GM23338 (cell line): ENCODE measurements at regions not wholly inside any gene's neighbourhood (a gene's known extent, or its start where the extent isn't known, plus 50 kb on each side); places are given as distances from the start of the nearest gene placed in this dataset.
"Not testable (repeated sequence)": the region's sequence is repeated elsewhere in the genome, so short reads cannot be mapped to it uniquely, and the experiment has no call there.

Experiments
- ATAC-seq: fragments of 200-7000 bp; cut with Tn5 transposase; 3 replicates; pipeline ENCODE4 v1.9.1; 2020
- DNase-seq: peaks from one replicate; pipeline ENCODE4 v3.0.0-alpha.2; 2015; ENCODE audit warnings: low spot score
- H2AFZ ChIP-seq: fragments of 200-600 bp; sonication (generic); 2 replicates; pipeline ENCODE4 v1.8.0; 2016; ENCODE audit warnings: antibody characterized with exemption, mild to moderate bottlenecking, moderate library complexity
- H3F3A ChIP-seq: fragments of 200-600 bp; sonication (generic); replicated peaks from 2 replicates; pipeline ENCODE4 v1.8.0; 2017; ENCODE audit warnings: antibody characterized with exemption, mixed run types, low read depth
- H3K27ac ChIP-seq: fragments of 200-600 bp; sonication (generic); 2 replicates; pipeline ENCODE4 v1.6.1; 2016; ENCODE audit warnings: low read depth
- H3K27me3 ChIP-seq: fragments of 200-600 bp; sonication (generic); 2 replicates; pipeline ENCODE4 v1.8.0; 2016; ENCODE audit warnings: mild to moderate bottlenecking, mixed run types, moderate library complexity; ENCODE audit not compliant: insufficient read depth
- H3K36me3 ChIP-seq: fragments of 200-600 bp; sonication (generic); 2 replicates; pipeline ENCODE4 v1.8.0; 2016; ENCODE audit warnings: mild to moderate bottlenecking; ENCODE audit not compliant: insufficient read depth
- H3K4me1 ChIP-seq: fragments of 200-600 bp; sonication (generic); 2 replicates; pipeline ENCODE4 v1.8.0; 2016; ENCODE audit warnings: mild to moderate bottlenecking, moderate library complexity; ENCODE audit not compliant: insufficient read depth
- H3K4me2 ChIP-seq: fragments of 200-600 bp; sonication (generic); 2 replicates; pipeline ENCODE4 v1.7.1; 2017; ENCODE audit warnings: mixed run types
- H3K4me3 ChIP-seq: fragments of 200-600 bp; sonication (generic); 2 replicates; pipeline ENCODE4 v1.6.1; 2016; ENCODE audit warnings: mixed run types
- H3K79me2 ChIP-seq: fragments of 200-600 bp; sonication (generic); replicated peaks from 2 replicates; pipeline ENCODE4 v1.8.0; 2017; ENCODE audit warnings: mild to moderate bottlenecking; ENCODE audit not compliant: insufficient read depth
- H3K9me2 ChIP-seq: fragments of 200-600 bp; sonication (generic); 2 replicates; pipeline ENCODE4 v1.8.0; 2017; ENCODE audit not compliant: insufficient read depth
- H4K20me1 ChIP-seq: fragments of 200-600 bp; sonication (generic); replicated peaks from 2 replicates; pipeline ENCODE4 v1.8.0; 2017; ENCODE audit warnings: mild to moderate bottlenecking; ENCODE audit not compliant: insufficient read depth
- H3K27ac Mint-ChIP-seq: 2 replicates; pipeline ENCODE4 v1.8.0; 2020; ENCODE audit warnings: inconsistent platforms, mild to moderate bottlenecking, moderate library complexity, mixed read lengths
- H3K27me3 Mint-ChIP-seq: 3 replicates; pipeline ENCODE4 v1.8.0; 2022; ENCODE audit warnings: low read depth, mild to moderate bottlenecking, moderate library complexity, mixed read lengths, inconsistent platforms; ENCODE audit not compliant: insufficient read depth, poor library complexity
- H3K36me3 Mint-ChIP-seq: 3 replicates; pipeline ENCODE4 v1.8.0; 2021; ENCODE audit warnings: low read depth, mild to moderate bottlenecking, inconsistent platforms, moderate library complexity, mixed read lengths
- H3K4me1 Mint-ChIP-seq: 3 replicates; pipeline ENCODE4 v1.8.0; 2020; ENCODE audit warnings: mild to moderate bottlenecking, inconsistent platforms, mixed read lengths
- H3K4me3 Mint-ChIP-seq: 3 replicates; pipeline ENCODE4 v1.8.0; 2021; ENCODE audit warnings: moderate library complexity, mild to moderate bottlenecking, inconsistent platforms, mixed read lengths
- H3K9me3 Mint-ChIP-seq: 3 replicates; pipeline ENCODE4 v1.8.0; 2020; ENCODE audit warnings: moderate library complexity, mild to moderate bottlenecking, inconsistent platforms, mixed read lengths
- CREB1 ChIP-seq: fragments of 250-450 bp; sonication (Bioruptor Pico); IDR thresholded peaks from 2 replicates; pipeline ENCODE4 v1.5.0; 2020; ENCODE audit warnings: low read depth, mild to moderate bottlenecking, moderate library complexity
- CTCF ChIP-seq, 2 experiments: fragments of 200-600 bp in 1 of 2; sonication (generic) in 1 of 2; conservative IDR thresholded peaks; 2 replicates each; pipeline versions ENCODE4 v1.5.1 to v1.6.1; 2016 to 2017; ENCODE audit warnings: antibody characterized with exemption in 2 of 2, low read depth in 2 of 2, mild to moderate bottlenecking in 2 of 2, moderate library complexity in 1 of 2
- EZH2 ChIP-seq: fragments of 200-600 bp; sonication (generic); IDR thresholded peaks from one replicate; pipeline ENCODE4 v1.8.0; 2017; ENCODE audit warnings: antibody characterized with exemption, mild to moderate bottlenecking, low read depth; ENCODE audit not compliant: unreplicated experiment
- EZH2phosphoT487 ChIP-seq: fragments of 200-600 bp; sonication (generic); IDR thresholded peaks from one replicate; pipeline ENCODE4 v1.8.1; 2018; ENCODE audit warnings: antibody characterized with exemption; ENCODE audit not compliant: unreplicated experiment
- JUNB ChIP-seq: IDR thresholded peaks from one replicate; pipeline ENCODE4 v1.6.1; 2016; ENCODE audit warnings: antibody characterized with exemption; ENCODE audit not compliant: unreplicated experiment
- POLR2AphosphoS5 ChIP-seq: IDR thresholded peaks from 2 replicates; pipeline ENCODE4 v1.6.1; 2016; ENCODE audit warnings: antibody characterized with exemption, low read depth
- REST ChIP-seq: IDR thresholded peaks from one replicate; pipeline ENCODE4 v1.6.1; 2018; ENCODE audit warnings: antibody characterized with exemption; ENCODE audit not compliant: unreplicated experiment
- STAT1 ChIP-seq: IDR thresholded peaks from one replicate; pipeline ENCODE4 v1.6.1; 2016; ENCODE audit warnings: antibody characterized with exemption; ENCODE audit not compliant: unreplicated experiment
- ZNF114 ChIP-seq: fragments of 250-450 bp; sonication (Bioruptor Pico); IDR thresholded peaks from 2 replicates; pipeline ENCODE4 v1.5.0; 2020; ENCODE audit warnings: mild to moderate bottlenecking, moderate library complexity
- ZNF331 ChIP-seq: fragments of 250-450 bp; sonication (Bioruptor Pico); IDR thresholded peaks from 2 replicates; pipeline ENCODE4 v1.5.0; 2020; ENCODE audit warnings: low read depth, mild to moderate bottlenecking, moderate library complexity
- TF ChIP-seq, protein P1 (sequence below): IDR thresholded peaks from 2 replicates; pipeline ENCODE4 v1.6.1; 2016; ENCODE audit warnings: antibody characterized with exemption

- no peak for TF ChIP-seq CREB1
- no peak for TF ChIP-seq CTCF (conservative IDR thresholded peaks at IDR 0.05; ENCODE audit: low read depth in 2 of 2)
- no peak for TF ChIP-seq ZNF114
- TF ChIP-seq ZNF331 (CRISPR knock-in tag) = no peak
- TF ChIP-seq, protein P1, sequence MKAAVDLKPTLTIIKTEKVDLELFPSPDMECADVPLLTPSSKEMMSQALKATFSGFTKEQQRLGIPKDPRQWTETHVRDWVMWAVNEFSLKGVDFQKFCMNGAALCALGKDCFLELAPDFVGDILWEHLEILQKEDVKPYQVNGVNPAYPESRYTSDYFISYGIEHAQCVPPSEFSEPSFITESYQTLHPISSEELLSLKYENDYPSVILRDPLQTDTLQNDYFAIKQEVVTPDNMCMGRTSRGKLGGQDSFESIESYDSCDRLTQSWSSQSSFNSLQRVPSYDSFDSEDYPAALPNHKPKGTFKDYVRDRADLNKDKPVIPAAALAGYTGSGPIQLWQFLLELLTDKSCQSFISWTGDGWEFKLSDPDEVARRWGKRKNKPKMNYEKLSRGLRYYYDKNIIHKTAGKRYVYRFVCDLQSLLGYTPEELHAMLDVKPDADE = no peak
- TF ChIP-seq EZH2phosphoT487 = no peak
- no peak for TF ChIP-seq REST
- no peak for TF ChIP-seq STAT1
- no peak for TF ChIP-seq EZH2
- TF ChIP-seq JUNB = no peak
Observed at GRCh38 chr4:100630341-100630740, 112.5 kb upstream of the EMCN start (continued).

- no peaks in the 10 kb centered on the region for H3K27me3 ChIP-seq
- Mint-ChIP-seq H3K36me3 (no peaks in the 10 kb centered on the region), H3K27me3 (no peaks in the 10 kb centered on the region), H3K27ac (no peak overlapping the region), H3K4me3 (no peak overlapping the region), H3K4me1 (peaks cover 17% of the 10 kb centered on the region), H3K9me3 (peaks cover 4% of the 10 kb centered on the region; the same call in 1 of the 3 replicates)
- no peaks in the 10 kb centered on the region for H3F3A ChIP-seq
- TF ChIP-seq, protein P1 = no peak
- no peak for TF ChIP-seq POLR2AphosphoS5
- ATAC-seq (no peak), DNase-seq (no peak)
- H3K79me2 ChIP-seq = no peaks in the 10 kb centered on the region
- H3K36me3 ChIP-seq = no peaks in the 10 kb centered on the region
- no peak overlapping the region for H3K27ac ChIP-seq
- H3K4me1 ChIP-seq = peaks cover 10% of the 10 kb centered on the region; the same call in 1 of the 2 replicates
- peak overlapping the region; percentile 11; the same call in 1 of the 2 replicates for H3K4me2 ChIP-seq
- H3K9me2 ChIP-seq = 0 out of 2 replicates have a peak, but pooled peaks cover 3% of the 10 kb centered on the region
- no peak overlapping the region for H3K4me3 ChIP-seq
- H2AFZ ChIP-seq = no peak overlapping the region
- H4K20me1 ChIP-seq = no peaks in the 10 kb centered on the region
Observed at GRCh38 chr4:100609810-100610209, 92.0 kb upstream of the EMCN start.

GRCh38 chr4:100608651-100609050 is 90.8 kb upstream of the EMCN start:
- H3K4me3 Mint-ChIP-seq, H3K27ac Mint-ChIP-seq, H3K36me3 Mint-ChIP-seq, H3K9me3 Mint-ChIP-seq, H3F3A ChIP-seq, H2AFZ ChIP-seq, H3K4me3 ChIP-seq, ATAC-seq, H3K27me3 Mint-ChIP-seq, H3K36me3 ChIP-seq, H3K79me2 ChIP-seq, H3K27me3 ChIP-seq, H3K27ac ChIP-seq, H3K9me2 ChIP-seq, DNase-seq, H4K20me1 ChIP-seq, H3K4me2 ChIP-seq: not testable (repeated sequence)
- H3K4me1 Mint-ChIP-seq = peaks cover 16% of the 10 kb centered on the region
- peaks cover 10% of the 10 kb centered on the region; the same call in 1 of the 2 replicates for H3K4me1 ChIP-seq
